Stimulated activated naive CD4-positive, alpha-beta T cell treated with Interleukin-2 at 50 U/mL for 16 hours (primary cell): ENCODE measurements at regions not wholly inside any gene's neighbourhood (a gene's known extent, or its start where the extent isn't known, plus 50 kb on each side); places are given as distances from the start of the nearest gene placed in this dataset.
"Not testable (repeated sequence)": the region's sequence is repeated elsewhere in the genome, so short reads cannot be mapped to it uniquely, and the experiment has no call there.

Experiments
- DNase-seq: peaks from one replicate; lab custom pipeline; 2025; lab: John Stamatoyannopoulos, UW

DNA sequence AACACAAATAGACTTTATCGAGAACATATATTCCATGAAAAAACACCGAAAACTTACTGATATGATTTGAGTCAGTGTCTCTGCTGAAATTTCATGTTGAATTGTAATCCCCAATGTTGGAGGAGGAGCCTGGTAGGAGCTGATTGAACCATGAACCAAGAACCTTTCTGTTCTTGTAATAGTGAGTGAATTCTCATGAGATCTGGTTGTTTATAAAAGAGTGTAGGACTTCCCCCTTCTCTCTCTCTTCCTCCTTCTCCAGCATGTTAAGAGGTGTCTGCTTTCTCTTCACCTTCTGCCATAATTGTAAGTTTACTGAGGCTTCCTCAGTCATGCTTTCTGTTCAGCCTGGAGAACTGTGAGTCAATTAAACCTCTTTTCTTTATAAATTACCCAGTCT, 1289.3 kb upstream of the CITED2 start:
- DNase-seq, result no peak

DNA sequence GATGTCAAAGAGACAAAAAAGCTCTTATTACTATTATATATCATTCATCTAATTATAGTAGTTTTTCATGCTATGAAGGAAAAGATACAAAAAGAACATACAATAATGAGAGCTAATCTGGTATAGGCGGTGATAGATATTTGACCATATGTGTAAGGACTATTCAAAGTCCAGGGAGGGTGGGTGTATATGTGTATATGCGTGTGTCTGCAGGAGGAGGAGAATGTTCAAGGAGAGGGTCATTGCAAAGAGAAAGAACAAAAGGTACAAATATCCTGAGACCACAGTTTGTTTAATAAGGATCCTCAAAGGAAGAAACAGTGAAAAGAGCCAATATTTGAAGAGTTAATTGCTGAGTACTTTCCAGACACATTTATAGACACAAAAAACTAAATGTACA, 1288.6 kb upstream of the CITED2 start:
- DNase-seq, result no peak

DNA sequence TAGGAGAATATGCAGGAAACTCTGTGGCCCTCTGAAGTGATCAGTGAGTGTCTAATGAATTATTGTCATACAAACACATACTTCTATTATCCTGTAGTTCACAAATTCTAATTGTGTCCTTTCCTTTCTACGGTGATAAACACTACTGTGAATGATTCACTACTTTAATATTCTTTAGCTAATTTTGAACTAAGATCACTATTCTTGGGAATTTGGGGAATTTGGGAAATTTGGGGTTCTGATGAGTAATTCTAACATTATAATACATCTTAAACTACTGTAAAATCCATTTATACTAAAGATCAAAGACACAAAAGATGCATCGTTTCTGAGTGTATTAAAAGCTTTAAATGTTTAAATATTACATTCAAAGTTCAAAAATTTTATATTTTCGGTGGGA, 1287.2 kb upstream of the CITED2 start:
- no peak for DNase-seq

DNA sequence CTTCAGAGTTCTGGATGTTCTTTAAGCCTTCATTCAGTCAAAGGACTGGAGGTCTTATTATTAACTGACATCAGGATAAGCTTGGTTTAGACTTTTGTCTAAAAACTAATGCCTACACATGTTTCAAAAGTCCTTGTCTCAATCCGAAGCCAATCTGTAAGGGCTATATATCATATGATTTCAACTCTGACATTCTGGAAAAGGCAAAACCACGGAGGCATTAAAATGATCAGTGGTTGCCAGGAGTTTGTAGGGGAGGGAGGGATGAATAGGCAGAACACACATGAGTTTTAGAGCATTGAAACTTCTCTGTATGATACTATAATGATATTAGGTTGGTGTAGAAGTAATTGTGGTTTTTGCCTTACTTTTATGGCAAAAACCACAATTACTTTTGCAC, 1285.8 kb upstream of the CITED2 start:
- DNase-seq, result no peak

DNA sequence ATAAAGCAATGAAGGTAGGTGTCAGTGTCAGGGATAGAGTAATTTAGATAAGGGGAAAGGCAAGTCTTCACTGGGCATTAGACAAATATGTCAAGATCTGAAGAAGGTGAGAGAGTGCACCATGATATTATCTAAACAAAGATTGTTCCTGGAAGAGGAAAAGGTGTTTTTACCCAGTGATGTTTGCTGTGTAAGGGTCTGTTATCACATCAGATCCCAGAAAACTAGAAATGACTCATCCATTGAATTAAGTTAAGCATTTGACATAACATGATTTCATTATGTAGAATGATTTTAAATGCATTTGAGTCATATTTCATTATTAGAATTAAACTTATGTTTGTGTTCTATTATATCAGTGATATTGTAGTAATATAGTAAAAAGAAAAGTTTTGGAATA, 1279.5 kb upstream of the CITED2 start:
- DNase-seq, result no peak

DNA sequence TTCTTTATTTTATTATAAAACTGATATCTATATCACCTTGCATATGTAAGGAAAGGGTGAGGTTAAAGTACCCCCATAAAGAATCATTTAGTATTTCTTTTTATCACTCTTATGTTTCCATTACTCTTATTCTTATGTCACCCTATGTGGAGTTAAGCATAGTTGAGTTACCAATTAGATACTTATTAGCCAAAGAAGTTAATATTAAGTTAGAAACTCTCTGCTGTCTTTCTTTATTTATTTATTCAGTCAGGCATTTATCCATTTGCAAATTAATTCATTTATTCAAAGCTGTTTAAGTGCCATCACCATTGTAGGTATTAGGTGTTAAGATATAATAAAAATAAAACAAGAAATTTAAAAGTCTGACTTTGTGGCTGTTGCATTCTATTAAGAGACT, 1279.1 kb upstream of the CITED2 start:
- DNase-seq, result no peak

DNA sequence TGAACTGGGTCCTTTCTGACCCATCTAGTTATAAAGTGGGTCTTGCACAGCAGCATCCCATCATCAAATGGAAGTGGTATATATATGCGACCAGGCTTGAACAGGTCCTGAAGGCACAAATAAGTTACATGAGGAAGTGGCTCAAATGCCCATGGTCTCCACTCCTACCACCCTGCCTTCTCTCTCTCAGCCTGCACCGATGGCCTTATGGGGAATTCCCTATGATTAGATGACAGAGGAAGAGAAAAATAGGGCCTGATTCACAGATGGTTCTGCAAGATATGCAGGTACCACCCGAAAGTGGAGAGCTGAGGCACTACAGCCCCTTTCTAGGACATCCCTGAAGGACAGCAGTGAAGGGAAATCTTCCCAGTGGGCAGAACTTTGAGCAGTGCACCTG, 1275.1 kb upstream of the CITED2 start:
- not testable (repeated sequence) for DNase-seq

DNA sequence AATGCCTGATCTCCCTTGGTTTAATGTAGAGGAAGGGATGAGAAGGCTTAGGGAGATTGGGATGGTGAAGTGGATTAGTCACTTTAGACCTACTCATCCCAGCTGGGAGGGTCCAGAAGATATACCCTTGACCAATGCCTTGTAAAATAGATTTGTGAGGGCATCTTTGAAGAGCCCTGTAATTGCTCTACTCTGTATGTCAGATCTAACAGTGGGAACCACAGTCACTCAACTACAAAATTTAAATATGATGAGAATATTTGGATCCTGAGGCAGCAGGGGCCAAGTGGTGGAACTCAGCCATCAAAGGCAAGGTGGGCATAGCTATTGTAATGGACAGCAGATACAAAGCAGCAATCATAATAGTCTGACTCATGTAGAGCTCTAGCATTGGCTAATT, 1272.9 kb upstream of the CITED2 start:
- DNase-seq, result not testable (repeated sequence)

DNA sequence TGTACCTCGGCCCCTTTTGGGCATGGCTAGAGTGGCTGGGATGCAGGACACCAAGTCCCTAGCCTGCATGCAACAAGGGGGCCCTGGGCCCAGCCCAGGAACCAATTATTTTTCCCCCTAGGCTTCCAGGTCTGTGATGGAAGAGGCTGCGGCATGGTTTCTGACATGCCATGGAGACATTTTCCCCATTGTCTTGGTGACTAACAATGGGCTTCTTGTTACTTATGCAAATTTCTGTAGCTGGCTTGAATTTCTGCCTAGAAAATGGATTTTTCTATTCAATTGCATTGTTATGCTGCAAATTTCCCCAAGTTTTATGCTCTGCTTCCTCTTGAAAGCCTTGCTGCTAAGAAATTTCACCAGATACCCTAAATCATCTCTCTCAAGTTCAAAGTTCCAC, 1269.6 kb upstream of the CITED2 start:
- DNase-seq, result no peak

DNA sequence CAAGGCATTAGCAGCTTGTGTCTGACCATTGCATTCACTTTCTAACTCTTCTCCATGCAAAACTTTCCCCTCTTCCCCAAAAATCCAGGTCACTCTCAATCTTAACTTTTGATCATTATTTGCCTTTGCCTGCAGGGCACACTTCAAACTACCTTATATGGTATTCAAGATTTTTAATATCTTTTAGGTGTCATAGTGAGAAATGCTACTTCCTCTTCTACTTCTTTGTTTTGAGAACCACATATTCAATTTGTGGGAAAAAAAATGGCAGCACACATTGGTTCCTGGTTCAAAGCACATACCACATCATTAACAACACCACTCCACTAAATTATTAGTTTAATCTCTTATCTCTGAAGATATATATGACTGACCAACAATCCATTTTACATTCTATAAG, 1267.0 kb upstream of the CITED2 start:
- no peak for DNase-seq

DNA sequence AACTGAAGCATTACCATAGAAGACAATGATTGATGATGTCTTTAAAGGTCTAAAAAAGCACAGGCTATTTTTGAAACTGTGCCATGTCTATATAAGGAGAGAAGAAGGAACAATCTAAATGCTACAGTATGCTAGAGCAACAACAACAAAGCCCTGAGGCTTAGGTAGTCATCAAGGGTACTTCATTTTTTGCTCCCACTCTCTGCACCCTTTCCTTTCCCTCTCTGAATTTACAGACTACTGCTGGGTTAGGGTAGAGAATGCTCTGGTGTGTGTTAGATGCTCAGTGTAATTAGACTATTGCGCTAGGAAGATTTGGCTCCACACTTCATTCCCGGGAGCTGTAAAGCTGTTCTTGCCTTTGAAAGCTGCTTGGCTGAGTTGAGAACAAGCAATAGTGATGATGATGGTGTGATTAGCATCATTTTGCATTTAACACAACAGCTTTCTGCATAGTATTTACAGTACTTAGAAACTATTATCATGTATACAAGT, 1262.5 kb upstream of the CITED2 start:
- no peak for DNase-seq

DNA sequence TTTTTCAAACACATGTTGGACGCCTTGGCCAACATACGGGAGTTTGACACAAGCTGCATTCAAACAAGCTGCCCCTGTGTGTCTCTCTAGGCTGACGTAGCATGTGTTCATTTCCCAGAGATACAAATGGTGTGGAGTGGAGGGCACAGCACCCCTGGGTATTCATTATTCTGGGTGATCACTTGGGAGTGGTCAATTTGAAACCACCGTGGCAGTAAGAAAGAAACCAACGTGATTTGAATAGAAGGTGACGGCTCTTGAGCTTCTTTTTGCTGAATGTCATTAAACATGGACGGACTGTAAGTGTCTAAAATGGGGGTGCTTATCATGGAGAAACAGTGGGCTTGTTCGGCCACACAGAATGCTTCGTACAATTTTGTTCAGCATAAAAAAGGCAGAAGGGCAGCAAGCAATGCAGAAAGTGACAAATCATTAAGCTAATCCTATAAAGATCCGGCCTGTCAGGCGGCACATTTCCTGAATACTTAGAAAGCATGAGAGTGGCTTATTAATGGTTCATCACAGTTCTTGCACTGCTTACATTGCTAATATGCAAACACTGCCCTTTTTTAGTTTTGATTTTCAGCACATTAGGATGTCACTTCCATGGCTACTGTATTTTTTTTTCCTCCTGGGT, 1261.9 kb upstream of the CITED2 start:
- DNase-seq, result no peak

DNA sequence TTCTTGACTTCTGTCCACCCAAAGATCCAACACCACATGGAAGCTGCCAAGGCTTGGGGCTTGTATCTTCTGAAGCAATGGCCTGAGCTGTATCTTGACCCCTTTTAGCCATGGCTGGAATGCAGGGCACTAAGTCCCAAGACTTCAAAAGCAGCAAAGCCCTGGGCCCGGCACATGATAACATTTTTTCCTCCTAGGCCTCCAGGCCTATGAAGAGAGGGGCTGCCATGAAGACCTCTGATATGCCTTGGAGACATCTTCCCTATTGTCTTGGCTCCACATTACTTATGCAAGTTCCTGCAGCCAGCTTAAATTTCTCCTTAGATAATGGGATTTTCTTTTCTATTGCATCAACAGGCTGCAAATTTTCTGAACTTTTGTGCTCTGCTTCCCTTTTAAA, 1252.6 kb upstream of the CITED2 start:
- no peak for DNase-seq

DNA sequence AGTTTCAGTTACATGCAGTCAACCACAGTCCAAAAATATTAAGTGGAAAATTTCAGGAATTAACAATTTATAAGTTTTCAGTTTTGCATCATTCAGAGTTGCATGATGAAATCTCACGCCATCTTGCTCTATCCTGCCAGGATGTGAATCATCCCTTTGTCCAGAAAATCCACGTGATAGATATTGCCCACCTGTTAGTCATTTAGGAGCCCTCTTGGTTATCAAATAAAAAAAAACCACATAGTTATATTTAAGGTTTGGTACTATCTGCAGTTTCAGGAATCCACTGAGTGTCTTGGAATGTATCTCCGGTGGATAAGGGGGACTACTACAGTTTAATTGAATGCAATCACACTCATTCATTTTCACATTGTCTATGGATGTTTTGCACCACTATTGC, 1249.0 kb upstream of the CITED2 start:
- DNase-seq, result no peak

DNA sequence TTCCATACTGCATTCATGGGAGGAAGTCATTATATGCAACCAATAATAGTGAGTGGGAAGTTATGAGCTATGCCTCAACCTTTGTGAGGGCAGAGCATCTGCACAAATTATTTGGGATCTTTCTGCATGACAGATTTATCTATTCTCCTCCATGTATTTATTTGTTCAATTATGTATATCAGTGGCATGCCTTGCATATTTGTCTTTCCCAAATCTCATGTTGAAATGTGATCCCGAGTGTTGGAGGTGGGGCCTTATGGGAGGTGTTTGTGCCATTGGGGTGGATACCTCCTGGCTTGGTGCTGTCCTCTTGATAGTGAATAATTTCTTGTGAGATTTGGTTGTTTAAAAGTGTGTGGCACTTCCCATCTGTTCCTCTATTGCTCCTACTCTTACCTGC, 1246.0 kb upstream of the CITED2 start:
- no peak for DNase-seq

DNA sequence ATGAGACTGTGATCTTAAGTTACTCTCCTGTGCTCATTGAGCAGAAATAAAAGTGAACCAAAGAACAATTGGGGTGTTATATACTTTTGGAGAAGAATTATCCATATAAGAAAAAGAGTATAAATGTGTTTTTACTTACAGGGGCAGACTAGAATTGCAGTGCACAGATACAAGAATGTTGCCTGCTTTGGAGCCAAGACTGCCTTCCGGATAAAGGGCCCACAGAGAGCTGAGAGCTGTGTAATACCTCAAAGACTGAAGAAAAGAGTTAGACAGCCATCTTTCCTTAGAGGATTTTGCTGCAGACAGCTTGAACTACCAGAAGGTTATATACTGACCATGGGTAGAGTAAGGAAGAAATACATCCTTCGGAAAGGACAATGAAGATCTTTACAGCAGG, 1235.5 kb upstream of the CITED2 start:
- DNase-seq, result no peak

DNA sequence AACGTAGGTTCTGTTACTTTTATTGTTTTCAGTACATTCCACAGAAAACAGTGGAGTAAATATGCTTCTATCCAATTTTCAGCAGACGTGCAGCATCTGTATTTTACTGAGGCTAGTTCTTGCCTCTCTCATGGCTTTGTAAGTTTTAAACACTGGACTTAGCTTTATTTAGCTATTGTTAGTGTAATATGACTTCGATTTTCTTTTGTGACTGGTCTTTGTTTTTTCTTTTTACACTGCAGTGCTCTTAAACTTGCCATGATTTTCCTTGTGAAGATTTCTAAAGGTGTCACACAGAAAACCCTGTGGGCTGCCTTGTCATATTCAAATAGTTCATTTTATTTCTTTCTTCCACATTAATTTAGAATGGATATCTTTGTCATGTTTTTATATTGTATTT, 1234.9 kb upstream of the CITED2 start:
- no peak for DNase-seq

DNA sequence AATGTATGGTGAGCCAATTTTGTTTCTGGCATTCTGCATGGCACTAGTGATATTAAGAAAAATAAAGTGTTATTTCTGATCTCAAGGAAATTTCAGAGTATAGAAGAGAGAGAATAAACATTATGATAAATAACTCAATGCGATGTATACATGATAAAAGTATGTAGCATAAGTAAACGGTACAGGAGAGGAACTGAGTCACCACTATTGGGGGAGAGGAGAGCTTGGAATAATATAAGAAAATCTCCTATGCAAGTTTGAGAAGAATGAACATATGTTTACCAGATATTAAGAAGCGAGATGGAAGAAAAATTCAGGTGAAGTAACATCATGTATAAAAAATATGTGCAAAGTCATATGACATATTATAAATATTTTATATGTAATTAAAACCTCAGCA, 1230.3 kb upstream of the CITED2 start:
- no peak for DNase-seq

DNA sequence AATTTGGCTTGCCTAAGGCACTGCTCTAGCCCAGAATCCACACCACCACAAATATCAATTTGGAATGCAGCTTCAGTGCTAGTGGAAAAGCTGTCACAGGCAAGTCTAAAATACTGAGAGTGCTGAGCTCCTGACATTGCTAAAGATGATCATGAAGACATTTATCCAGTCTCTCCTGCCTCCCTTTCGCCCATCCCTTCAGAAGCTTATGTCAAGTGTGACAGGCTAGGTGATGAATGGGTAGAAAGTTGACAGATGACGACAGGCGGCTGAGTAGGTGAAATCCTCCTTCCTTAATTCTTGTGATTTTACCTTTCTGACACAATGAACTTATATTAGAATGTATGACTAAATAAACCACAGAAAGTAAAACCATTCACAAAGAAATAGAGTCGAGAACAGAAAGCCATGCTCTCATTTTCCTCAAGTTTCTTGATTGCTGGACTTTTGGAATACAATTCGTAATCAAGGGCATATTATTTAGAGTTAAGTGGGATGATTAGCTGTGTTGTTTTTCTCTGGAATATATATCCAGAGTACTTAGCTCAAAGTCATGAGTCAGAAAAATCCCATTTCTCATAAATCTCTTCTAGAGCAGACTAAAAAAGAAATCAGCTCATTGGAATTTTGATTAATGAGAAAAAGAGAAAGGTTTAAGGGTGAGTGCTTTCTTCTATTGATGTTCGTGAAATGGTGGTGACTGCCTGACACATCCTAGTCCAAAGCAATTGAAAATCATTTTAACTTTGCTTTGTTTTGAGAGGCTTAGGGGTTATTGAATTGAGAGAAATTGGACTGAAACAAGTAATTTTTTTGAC, 1228.2 kb upstream of the CITED2 start:
- DNase-seq, result no peak

DNA sequence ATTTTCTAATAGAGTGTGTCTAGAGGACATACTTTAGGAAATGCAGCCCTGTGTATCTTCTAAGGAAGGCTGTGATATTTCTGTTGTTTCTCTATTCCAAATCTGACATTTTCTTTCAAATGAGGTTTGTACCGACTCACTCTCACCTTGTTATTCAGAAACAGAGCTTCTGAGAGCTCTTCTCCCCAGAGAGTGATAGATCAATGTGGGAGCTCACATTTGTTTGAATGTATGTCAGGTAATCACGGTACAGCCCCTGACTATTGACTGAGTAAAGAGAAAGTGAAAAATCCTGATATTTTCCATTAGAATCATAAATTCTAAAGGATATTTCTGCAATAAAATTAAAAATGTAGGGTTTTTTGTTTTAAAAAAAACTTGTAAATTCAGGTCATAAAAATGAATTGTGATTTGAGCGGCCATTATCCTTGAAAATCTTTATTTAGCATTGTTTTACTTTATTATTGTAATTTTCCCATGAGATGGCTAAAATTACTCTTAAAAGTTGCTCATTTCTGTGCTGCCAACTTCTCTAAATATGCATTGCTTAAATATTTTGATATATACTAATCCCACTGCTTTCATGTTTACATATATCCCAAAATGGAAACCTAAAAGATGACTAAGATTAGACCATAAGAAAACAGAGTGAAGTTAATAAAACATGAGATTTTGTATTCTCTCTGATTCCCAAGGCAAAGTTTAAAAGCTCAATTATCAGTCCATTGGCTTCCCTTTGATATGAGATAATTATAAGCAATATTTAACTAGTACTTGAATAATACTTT, 1226.8 kb upstream of the CITED2 start:
- DNase-seq, result no peak

DNA sequence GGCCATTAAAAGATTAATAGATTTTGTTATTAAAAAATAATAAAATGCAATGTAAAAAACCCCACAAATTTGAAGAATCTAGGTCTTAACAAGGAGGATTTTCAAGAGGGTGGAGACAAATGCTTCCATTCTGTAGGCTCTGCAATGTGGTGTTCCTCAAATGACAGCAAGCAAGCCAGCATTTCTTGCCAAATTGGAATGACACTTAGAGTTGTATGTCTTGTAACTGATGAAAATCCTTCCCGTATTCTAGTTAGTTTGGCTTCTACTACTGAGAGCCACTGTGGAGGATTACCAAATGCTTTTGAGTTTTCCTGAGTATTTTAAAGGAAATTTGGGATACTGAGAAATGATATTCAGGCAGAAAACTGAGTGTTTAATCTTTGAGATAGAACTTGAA, 1225.5 kb upstream of the CITED2 start:
- DNase-seq, result no peak

DNA sequence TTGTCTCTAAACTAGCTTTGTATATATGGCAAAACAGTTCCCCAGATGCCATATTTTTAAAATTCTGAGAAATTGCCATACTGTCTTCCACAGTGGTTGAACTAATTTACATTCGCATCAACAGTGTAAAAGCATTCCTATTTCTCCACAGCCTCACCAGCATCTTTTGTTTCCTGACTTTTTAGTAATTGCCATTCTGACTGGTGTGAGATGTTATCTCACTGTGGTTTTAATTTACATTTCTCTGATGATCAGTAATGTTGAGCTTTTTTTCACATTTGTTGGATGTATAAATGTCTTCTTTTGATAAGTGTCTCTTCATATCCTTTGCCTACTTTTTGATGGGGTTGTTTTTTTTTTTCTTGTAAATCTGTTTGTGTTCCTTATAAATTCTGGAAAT, 1222.7 kb upstream of the CITED2 start:
- no peak for DNase-seq

DNA sequence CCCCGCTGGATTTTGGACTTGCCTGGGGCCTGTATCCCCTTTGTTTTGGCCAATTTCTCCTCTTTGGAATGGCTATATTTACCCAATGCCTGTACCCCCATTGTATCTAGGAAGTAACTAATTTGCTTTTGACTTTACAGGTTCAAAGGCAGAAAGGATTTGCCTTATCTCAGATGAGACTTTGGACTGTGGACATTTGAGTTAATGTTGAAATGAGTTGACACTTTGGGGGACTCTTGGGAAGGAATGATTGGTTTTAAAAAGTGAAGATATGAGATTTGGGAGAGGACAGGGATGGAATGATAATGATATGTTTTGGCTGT, 1220.3 kb upstream of the CITED2 start:
- no peak for DNase-seq
